ENCODE measurements at regions not wholly inside any gene's neighbourhood (a gene's known extent, or its start where the extent isn't known, plus 50 kb on each side); places are given as distances from the start of the nearest gene placed in this dataset.

DNA sequence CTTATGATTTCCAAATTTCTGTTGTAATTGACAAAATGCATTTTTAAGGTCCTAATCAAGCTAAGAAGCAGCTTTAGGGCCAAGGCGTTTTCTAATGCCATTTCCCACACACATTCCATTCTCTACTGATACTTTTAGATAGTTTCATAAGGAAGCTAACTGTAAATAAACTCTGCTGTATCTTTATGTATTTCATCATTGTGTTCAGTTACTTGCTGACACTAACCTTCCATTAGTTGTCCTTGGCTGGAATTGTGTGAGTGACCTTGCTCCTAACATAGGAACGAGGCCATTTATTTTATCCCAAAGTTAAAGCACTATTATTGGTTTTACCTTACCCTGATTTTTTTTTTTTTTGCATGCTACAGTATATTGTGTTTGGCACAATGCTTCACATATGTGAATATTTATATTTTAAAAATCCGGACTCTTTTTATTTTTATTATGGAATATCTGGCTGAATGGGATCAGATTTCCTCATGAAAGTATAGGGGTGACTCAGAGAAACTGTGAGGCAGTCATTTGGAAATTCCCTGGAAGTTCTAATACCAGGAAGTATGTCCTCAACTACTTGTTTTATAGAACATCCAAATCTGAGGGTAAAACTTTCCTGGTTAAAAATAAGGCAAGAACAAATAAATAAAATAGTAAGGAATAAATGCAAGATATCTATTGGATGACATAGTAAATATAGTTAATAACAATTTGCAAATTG, 62.7 kb upstream of the SORBS2 start:
- TF ChIP-seq POLR2A (IDR thresholded peaks at IDR 0.05): no peak
- TF ChIP-seq, protein P1, sequence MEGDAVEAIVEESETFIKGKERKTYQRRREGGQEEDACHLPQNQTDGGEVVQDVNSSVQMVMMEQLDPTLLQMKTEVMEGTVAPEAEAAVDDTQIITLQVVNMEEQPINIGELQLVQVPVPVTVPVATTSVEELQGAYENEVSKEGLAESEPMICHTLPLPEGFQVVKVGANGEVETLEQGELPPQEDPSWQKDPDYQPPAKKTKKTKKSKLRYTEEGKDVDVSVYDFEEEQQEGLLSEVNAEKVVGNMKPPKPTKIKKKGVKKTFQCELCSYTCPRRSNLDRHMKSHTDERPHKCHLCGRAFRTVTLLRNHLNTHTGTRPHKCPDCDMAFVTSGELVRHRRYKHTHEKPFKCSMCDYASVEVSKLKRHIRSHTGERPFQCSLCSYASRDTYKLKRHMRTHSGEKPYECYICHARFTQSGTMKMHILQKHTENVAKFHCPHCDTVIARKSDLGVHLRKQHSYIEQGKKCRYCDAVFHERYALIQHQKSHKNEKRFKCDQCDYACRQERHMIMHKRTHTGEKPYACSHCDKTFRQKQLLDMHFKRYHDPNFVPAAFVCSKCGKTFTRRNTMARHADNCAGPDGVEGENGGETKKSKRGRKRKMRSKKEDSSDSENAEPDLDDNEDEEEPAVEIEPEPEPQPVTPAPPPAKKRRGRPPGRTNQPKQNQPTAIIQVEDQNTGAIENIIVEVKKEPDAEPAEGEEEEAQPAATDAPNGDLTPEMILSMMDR (IDR thresholded peaks at IDR 0.05): no peak
- Histone ChIP-seq H3K27ac (peak overlapping the region in 2 of 12 donors; percentile 0 to 64), H3K4me1 (peaks cover 0 to 24% (median 3%) of the 10 kb centered on the region in 12 donors), H3K36me3 (no peaks in the 10 kb centered on the region), H3K27me3 (no peaks in the 10 kb centered on the region), H3K9me3 (no peaks in the 10 kb centered on the region), H3K4me3 (no peak overlapping the region)
- intact Hi-C loops (cut with DNase I): loop anchor here in 2 of 10 donors (10.0 kb wide), 2 partner anchors 140 to 200 kb away; no protein-coding TSS in a partner anchor
- WGBS, 4 donors: 56 to 67% (median 59%) methylated on average over 3 of the region's 3 CpGs
- no peak for DNase-seq
- ATAC-seq: peak in 1 of 4 donors; percentile 45

DNA sequence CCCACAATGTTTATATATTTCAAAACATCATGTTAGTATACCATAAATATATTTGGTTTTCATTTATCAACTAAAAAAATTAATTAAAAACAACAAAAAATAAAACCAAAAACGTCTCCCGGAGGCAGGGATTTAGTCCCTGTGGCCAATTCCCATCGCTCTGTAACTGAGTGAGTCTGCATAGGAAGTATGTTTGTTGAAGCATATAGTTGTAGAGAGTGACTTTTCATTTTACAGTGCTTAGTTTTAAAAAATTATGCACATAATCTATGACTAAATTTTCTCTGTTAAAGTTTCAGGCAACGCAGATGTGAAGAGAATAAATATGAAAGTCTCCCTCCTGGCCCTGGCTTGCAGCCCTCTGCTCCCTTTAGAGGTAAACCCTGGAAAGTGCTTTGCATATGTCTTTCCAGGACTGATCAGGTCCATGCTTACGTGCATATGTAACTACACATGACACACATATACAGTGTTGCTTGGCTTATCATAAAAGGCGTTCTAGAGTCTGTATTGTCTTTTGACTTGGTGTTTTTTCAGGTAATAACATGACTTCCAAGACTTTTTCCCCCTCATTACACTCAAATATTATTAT, 63.4 kb upstream of the SORBS2 start:
- no peaks in the 10 kb centered on the region for H3K27me3 ChIP-seq
- WGBS, 4 donors: 76 to 87% (median 80%) methylated on average over 6 of the region's 6 CpGs
- no peak for TF ChIP-seq POLR2A (IDR thresholded peaks at IDR 0.05)
- TF ChIP-seq, protein P1 (IDR thresholded peaks at IDR 0.05): no peak
- H3K27ac ChIP-seq: peak overlapping the region in 2 of 12 donors; percentile 0 to 64
- no peaks in the 10 kb centered on the region for H3K36me3 ChIP-seq
- ATAC-seq (no peak), DNase-seq (no peak)
- H3K9me3 ChIP-seq: no peaks in the 10 kb centered on the region
- H3K4me1 ChIP-seq: peaks cover 0 to 16% (median 0%) of the 10 kb centered on the region in 12 donors
- peak overlapping the region in 2 of 12 donors; percentile 1 to 45 for H3K4me3 ChIP-seq
- intact Hi-C loops (cut with DNase I): loop anchor here in 2 of 10 donors (10.0 kb wide), 2 partner anchors 139 to 201 kb away; no protein-coding TSS in a partner anchor

DNA sequence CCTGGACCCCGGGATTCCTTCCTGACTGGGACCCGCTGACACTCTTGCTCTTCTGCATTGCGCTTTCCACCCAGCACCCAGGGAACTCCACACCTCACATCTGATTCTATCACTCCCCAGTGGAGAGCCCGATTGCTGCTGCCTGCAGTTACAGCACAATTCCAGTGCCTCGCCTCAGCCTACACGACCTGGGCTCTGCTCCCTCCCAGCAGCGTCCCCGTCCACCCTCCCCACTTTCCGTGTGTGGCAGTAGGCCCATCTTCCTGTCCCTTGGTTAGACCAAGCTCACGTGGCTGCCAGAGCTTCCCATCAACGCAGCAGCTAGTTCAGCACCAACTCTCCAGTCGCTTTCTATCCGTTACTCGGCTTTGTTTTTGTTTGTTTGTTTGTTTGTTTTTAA, 66.6 kb upstream of the SORBS2 start:
- H3K36me3 ChIP-seq: no peaks in the 10 kb centered on the region
- peak overlapping the region in 4 of 12 donors; percentile 16 to 64 (median 31) for H3K27ac ChIP-seq
- 65 to 83% (median 75%) methylated on average over 14 of the region's 14 CpGs for WGBS, 4 donors
- peak overlapping the region in 9 of 12 donors; percentile 5 to 45 (median 25) for H3K4me3 ChIP-seq
- TF ChIP-seq POLR2A (IDR thresholded peaks at IDR 0.05): peak in 1 of 2 donors; percentile 16
- TF ChIP-seq, protein P1 (IDR thresholded peaks at IDR 0.05): no peak
- no peaks in the 10 kb centered on the region for H3K27me3 ChIP-seq
- DNase-seq: peak in 4 of 5 donors; percentile 33 to 53 (median 44)
- peak; percentile 76 to 93 (median 84) for ATAC-seq
- intact Hi-C loops (cut with DNase I): loop anchor here in 2 of 10 donors (10.0 kb wide), 2 partner anchors 136 to 204 kb away; no protein-coding TSS in a partner anchor
- peaks cover 0 to 11% (median 0%) of the 10 kb centered on the region in 12 donors for H3K9me3 ChIP-seq
- peaks cover 0 to 7% (median 0%) of the 10 kb centered on the region in 12 donors for H3K4me1 ChIP-seq

All from heart left ventricle (tissue), 16 donors.